Brain microvascular endothelial cell (primary cell): ENCODE measurements at regions not wholly inside any gene's neighbourhood (a gene's known extent, or its start where the extent isn't known, plus 50 kb on each side); places are given as distances from the start of the nearest gene placed in this dataset.

Experiments used
- DNase-seq: peaks from one replicate; pipeline ENCODE4 v3.0.0-alpha.2; 2020
- H3K27ac ChIP-seq: fragments of 250-450 bp; sonication (Bioruptor Pico); 2 replicates; pipeline ENCODE4 v1.5.1; 2020; ENCODE audit warnings: mild to moderate bottlenecking, moderate library complexity
- H3K27me3 ChIP-seq: fragments of 250-450 bp; sonication (Bioruptor Pico); replicated peaks from 2 replicates; pipeline ENCODE4 v1.5.1; 2020; ENCODE audit warnings: mild to moderate bottlenecking
- H3K36me3 ChIP-seq: fragments of 250-450 bp; sonication (Bioruptor Pico); replicated peaks from 2 replicates; pipeline ENCODE4 v1.5.1; 2020; ENCODE audit warnings: mild to moderate bottlenecking
- H3K4me3 ChIP-seq: 2 replicates; pipeline ENCODE4 v1.5.1; 2011; ENCODE audit warnings: low read depth, mild to moderate bottlenecking, control low read depth, low read length, moderate library complexity
- CTCF ChIP-seq: IDR thresholded peaks from 2 replicates; pipeline ENCODE4 v1.5.1; 2011; ENCODE audit warnings: low read depth, mild to moderate bottlenecking, moderate library complexity, low read length, control low read depth, inconsistent platforms; ENCODE audit errors: missing control alignments
- in situ Hi-C: cut with HindIII; loops from 2 replicates; pipeline ENCODE4 v1.10.0; 2017; ENCODE audit warnings: low sequenced_read_pairs, low pct_ligation_motif_present

- H3K4me3 ChIP-seq = no peak overlapping the region
- DNase-seq = no peak
- TF ChIP-seq CTCF = no peak
- no peaks in the 10 kb centered on the region for H3K36me3 ChIP-seq
- in situ Hi-C loops = no loop called here
- H3K27me3 ChIP-seq = no peaks in the 10 kb centered on the region
- no peak overlapping the region for H3K27ac ChIP-seq
These were observed 184.7 kb upstream of the KITLG start for GRCh38 chr12:88764781-88765480.

GRCh38 chr12:88763536-88764100, 183.3 kb upstream of the KITLG start:
- Histone ChIP-seq H3K36me3 (no peaks in the 10 kb centered on the region), H3K27ac (no peak overlapping the region), H3K4me3 (no peak overlapping the region), H3K27me3 (no peaks in the 10 kb centered on the region)
- no peak for TF ChIP-seq CTCF
- DNase-seq = no peak
- in situ Hi-C loops = no loop called here

- Histone ChIP-seq H3K36me3 (no peaks in the 10 kb centered on the region), H3K27me3 (no peaks in the 10 kb centered on the region), H3K4me3 (no peak overlapping the region), H3K27ac (no peak overlapping the region)
- in situ Hi-C loops = no loop called here
- TF ChIP-seq CTCF = no peak
- no peak for DNase-seq
These were observed 177.9 kb upstream of the KITLG start for GRCh38 chr12:88758176-88758575.

- in situ Hi-C loops = no loop called here
- no peaks in the 10 kb centered on the region for H3K36me3 ChIP-seq
- no peak for TF ChIP-seq CTCF
- no peak for DNase-seq
- H3K27ac ChIP-seq = no peak overlapping the region
- H3K4me3 ChIP-seq = no peak overlapping the region
- no peaks in the 10 kb centered on the region for H3K27me3 ChIP-seq
These were observed 176.6 kb upstream of the KITLG start for GRCh38 chr12:88756917-88757316.

GRCh38 chr12:88756153-88756552, 175.9 kb upstream of the KITLG start:
- Histone ChIP-seq H3K4me3 (no peak overlapping the region), H3K27me3 (no peaks in the 10 kb centered on the region), H3K27ac (no peak overlapping the region), H3K36me3 (no peaks in the 10 kb centered on the region)
- no peak for TF ChIP-seq CTCF
- DNase-seq = no peak
- in situ Hi-C loops = no loop called here

GRCh38 chr12:88753707-88754106, 173.4 kb upstream of the KITLG start:
- TF ChIP-seq CTCF = no peak
- Histone ChIP-seq H3K36me3 (no peaks in the 10 kb centered on the region), H3K27ac (no peak overlapping the region), H3K4me3 (no peak overlapping the region), H3K27me3 (no peaks in the 10 kb centered on the region)
- no peak for DNase-seq
- in situ Hi-C loops = no loop called here
